ENCODE measurements at regions not wholly inside any gene's neighbourhood (a gene's known extent, or its start where the extent isn't known, plus 50 kb on each side); places are given as distances from the start of the nearest gene placed in this dataset.

GRCh38 chr9:106438928-106439327 is 424.0 kb upstream of the ZNF462 start:
- no peak overlapping the region for H3K4me3 ChIP-seq (ENCODE audit: low read depth, low read length)
- no peak for DNase-seq (ENCODE audit: low read depth)
- no peak for TF ChIP-seq CTCF (IDR thresholded peaks at IDR 0.05; ENCODE audit: low read depth, low read length, missing control alignments)

- H3K4me3 ChIP-seq (ENCODE audit: low read depth, low read length) = no peak overlapping the region
- no peak for TF ChIP-seq CTCF (IDR thresholded peaks at IDR 0.05; ENCODE audit: low read depth, low read length, missing control alignments)
- no peak for DNase-seq (ENCODE audit: low read depth)
Observed at GRCh38 chr9:106441283-106441682, 421.7 kb upstream of the ZNF462 start.

DNA sequence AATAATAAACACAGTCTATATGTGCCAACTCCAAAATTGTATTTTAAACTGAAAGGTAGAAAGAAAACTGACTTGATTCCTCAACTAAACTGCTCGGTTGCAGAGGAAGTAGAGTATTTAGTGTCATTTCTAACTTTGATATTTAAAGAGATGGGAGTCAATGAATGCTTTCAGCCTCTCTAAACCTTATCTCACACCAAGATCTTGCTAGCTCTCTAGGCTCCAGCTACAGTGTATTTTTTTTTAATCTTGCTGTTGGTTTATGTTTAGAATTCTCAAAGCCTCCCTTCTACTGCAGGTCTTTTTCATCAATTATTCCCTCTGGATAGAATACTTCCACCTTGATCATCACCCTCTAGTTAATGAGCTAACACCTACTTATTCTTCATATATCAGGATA is 419.4 kb upstream of the ZNF462 start:
- DNase-seq (ENCODE audit: low read depth) = no peak
- no peak for TF ChIP-seq CTCF (IDR thresholded peaks at IDR 0.05; ENCODE audit: low read depth, low read length, missing control alignments)
- H3K4me3 ChIP-seq (ENCODE audit: low read depth, low read length) = no peak overlapping the region

DNA sequence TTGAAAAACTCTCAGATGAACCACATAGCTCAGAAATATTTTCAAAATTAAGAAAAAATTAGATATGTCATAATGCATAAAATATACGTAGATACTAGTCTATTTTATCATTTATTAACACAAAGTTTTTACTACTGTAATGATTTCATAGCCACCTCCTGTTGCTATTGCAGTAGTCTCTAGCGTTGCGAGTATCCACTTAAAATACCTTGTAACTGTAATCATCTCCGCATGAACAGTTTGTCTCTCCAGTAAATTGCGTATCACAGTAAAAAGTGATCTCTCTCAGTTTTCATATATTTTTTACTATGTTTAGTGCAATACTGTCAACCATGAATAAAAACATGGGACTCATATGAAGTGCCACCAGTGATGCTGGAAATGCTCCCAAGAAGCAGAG is 417.9 kb upstream of the ZNF462 start:
- no peak overlapping the region for H3K4me3 ChIP-seq (ENCODE audit: low read depth, low read length)
- no peak for TF ChIP-seq CTCF (IDR thresholded peaks at IDR 0.05; ENCODE audit: low read depth, low read length, missing control alignments)
- no peak for DNase-seq (ENCODE audit: low read depth)

DNA sequence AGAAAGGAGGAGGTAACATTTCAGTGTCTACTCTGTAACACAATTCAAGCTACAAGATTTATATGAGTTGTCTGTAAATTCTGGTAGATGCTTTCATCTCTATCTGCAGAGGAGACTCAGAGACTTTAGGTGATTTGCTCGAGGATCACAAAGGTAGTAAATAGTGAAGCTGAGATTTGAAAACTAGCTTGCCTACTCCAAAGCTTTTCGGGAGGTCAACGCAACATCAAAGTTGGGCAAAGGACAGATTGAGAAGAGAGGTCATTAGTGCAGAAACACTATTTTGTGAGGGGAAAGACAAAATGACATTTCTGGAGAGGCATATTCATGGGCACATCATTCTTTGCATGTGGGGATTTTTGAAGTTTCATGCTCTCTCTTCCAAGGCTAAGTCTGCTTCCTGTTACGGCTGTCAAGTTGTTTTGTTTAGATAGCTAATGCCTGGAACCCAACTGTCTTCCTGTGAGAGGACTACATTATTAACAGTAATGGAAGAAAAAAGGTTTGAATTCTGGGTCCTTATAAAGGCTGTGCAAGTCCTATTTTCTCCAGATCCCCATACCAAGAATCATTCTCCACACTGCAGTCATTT is 413.5 kb upstream of the ZNF462 start:
- TF ChIP-seq CTCF (IDR thresholded peaks at IDR 0.05; ENCODE audit: low read depth, low read length, missing control alignments) = no peak

GRCh38 chr9:106450549-106450948 is 412.4 kb upstream of the ZNF462 start:
- no peak overlapping the region for H3K4me3 ChIP-seq (ENCODE audit: low read depth, low read length)
- TF ChIP-seq CTCF (IDR thresholded peaks at IDR 0.05; ENCODE audit: low read depth, low read length, missing control alignments) = no peak
- DNase-seq (ENCODE audit: low read depth) = no peak

More for the DNA sequence above, 413.5 kb upstream of the ZNF462 start:
- no peak overlapping the region for H3K4me3 ChIP-seq (ENCODE audit: low read depth, low read length)
- no peak for DNase-seq (ENCODE audit: low read depth)

DNA sequence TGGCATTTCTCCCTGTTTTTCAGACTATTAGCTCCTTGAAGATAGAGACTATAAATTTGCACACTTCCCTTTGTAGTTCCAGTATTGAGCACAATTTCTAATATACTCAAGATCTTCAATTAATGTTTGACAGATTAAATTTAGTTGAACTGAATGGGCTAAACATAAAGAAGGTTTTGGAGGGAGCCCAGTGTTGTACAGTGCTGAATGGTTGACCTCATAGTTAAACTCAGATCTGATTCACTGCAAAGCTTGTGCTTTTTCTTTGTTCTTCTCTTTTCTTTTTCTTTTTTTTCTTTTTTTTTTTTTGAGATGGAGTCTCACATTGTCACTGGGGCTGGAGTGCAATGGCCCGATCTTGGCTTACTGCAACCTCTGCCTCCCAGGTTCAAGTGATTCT is 411.7 kb upstream of the ZNF462 start:
- TF ChIP-seq CTCF (IDR thresholded peaks at IDR 0.05; ENCODE audit: low read depth, low read length, missing control alignments) = no peak
- no peak overlapping the region for H3K4me3 ChIP-seq (ENCODE audit: low read depth, low read length)
- DNase-seq (ENCODE audit: low read depth) = no peak

Measured in GM12864 (cell line).